Left cardiac atrium (tissue), 4 donors: ENCODE measurements at regions not wholly inside any gene's neighbourhood (a gene's known extent, or its start where the extent isn't known, plus 50 kb on each side); places are given as distances from the start of the nearest gene placed in this dataset.
"Not testable (repeated sequence)": the region's sequence is repeated elsewhere in the genome, so short reads cannot be mapped to it uniquely, and the experiment has no call there.

ENCODE experiments used
- ATAC-seq, 2 donors: fragments of 200-7000 bp; cut with Tn5 transposase; one replicate each; pipeline ENCODE4 v1.9.1; 2020; ENCODE audit warnings: mild to moderate bottlenecking in 2 of 2, moderate library complexity in 2 of 2
- DNase-seq: peaks from one replicate; pipeline ENCODE4 v3.0.0-alpha.2; 2020
- intact Hi-C, 2 donors: fragments of 100-400 bp; cut with DNase I; formaldehyde crosslinking; loops; one replicate each; pipeline versions ENCODE4 v1.14.1 to v1.15.1; 2022 to 2023
- donor health status: DM: no; HTN: yes; CAD: no.
- donor health status: DM: no; HTN: yes; CAD: no; lungs with severe emphysema.
- donor health status: DM: yes; HTN: yes; CAD: no.
- donor health status: Dilated cardiomyopathy.

GRCh38 chr5:3490957-3491507 is 104.6 kb upstream of the IRX1 start:
- DNase-seq: no peak
- ATAC-seq: no peak
- intact Hi-C loops: no loop called here

GRCh38 chr5:3489239-3489843 is 106.3 kb upstream of the IRX1 start:
- DNase-seq (no peak), ATAC-seq (no peak)
- intact Hi-C loops: no loop called here

- ATAC-seq (no peak), DNase-seq (no peak)
- intact Hi-C loops: no loop called here
Observed at GRCh38 chr5:3484836-3485235, 110.8 kb upstream of the IRX1 start.

- intact Hi-C loops: no loop called here
- ATAC-seq (no peak), DNase-seq (no peak)
Observed at GRCh38 chr5:3481175-3481574, 114.5 kb upstream of the IRX1 start.

GRCh38 chr5:3475674-3476073 is 120.0 kb upstream of the IRX1 start:
- ATAC-seq: no peak

GRCh38 chr5:3466392-3466791 is 129.2 kb upstream of the IRX1 start:
- intact Hi-C loops: no loop called here
- DNase-seq (no peak), ATAC-seq (no peak)

More at GRCh38 chr5:3475674-3476073, 120.0 kb upstream of the IRX1 start:
- intact Hi-C loops: no loop called here
- DNase-seq: no peak

- ATAC-seq: no peak
Observed at GRCh38 chr5:3460416-3460815, 135.2 kb upstream of the IRX1 start.

GRCh38 chr5:3456121-3456681 is 139.4 kb upstream of the IRX1 start:
- DNase-seq: no peak

More at GRCh38 chr5:3460416-3460815, 135.2 kb upstream of the IRX1 start:
- intact Hi-C loops: no loop called here
- no peak for DNase-seq

GRCh38 chr5:3454028-3454427 is 141.6 kb upstream of the IRX1 start:
- DNase-seq, intact Hi-C loops, ATAC-seq: not testable (repeated sequence)

More at GRCh38 chr5:3456121-3456681, 139.4 kb upstream of the IRX1 start:
- no peak for ATAC-seq
- intact Hi-C loops: no loop called here

GRCh38 chr5:3452622-3453021 is 143.0 kb upstream of the IRX1 start:
- no peak for DNase-seq
- ATAC-seq: no peak
- intact Hi-C loops: no loop called here

GRCh38 chr5:3451961-3452360 is 143.7 kb upstream of the IRX1 start:
- DNase-seq (no peak), ATAC-seq (no peak)
- intact Hi-C loops: no loop called here

- intact Hi-C loops: no loop called here
- DNase-seq (no peak), ATAC-seq (no peak)
Observed at GRCh38 chr5:3449481-3449880, 146.2 kb upstream of the IRX1 start.

GRCh38 chr5:3446410-3446809 is 149.2 kb upstream of the IRX1 start:
- no peak for ATAC-seq
- DNase-seq: no peak
- intact Hi-C loops: no loop called here

- ATAC-seq, intact Hi-C loops, DNase-seq: not testable (repeated sequence)
Observed at GRCh38 chr5:3445517-3445916, 150.1 kb upstream of the IRX1 start.

- ATAC-seq (no peak), DNase-seq (no peak)
- intact Hi-C loops: no loop called here
Observed at GRCh38 chr5:3432135-3432534, 163.5 kb upstream of the IRX1 start.

- DNase-seq (no peak), ATAC-seq (no peak)
- intact Hi-C loops: no loop called here
Observed at GRCh38 chr5:3430691-3431090, 164.9 kb upstream of the IRX1 start.

- intact Hi-C loops: no loop called here
- DNase-seq: no peak
- no peak for ATAC-seq
Observed at GRCh38 chr5:3429962-3430361, 165.7 kb upstream of the IRX1 start.

GRCh38 chr5:3428334-3428733 is 167.3 kb upstream of the IRX1 start:
- ATAC-seq (no peak), DNase-seq (no peak)
- intact Hi-C loops: no loop called here

- no peak for DNase-seq
- ATAC-seq: no peak
- intact Hi-C loops: no loop called here
Observed at GRCh38 chr5:3424946-3425345, 170.7 kb upstream of the IRX1 start.

GRCh38 chr5:3417376-3417943 is 178.2 kb upstream of the IRX1 start:
- ATAC-seq: no peak
- intact Hi-C loops: no loop called here
- DNase-seq: no peak

- ATAC-seq (no peak), DNase-seq (no peak)
- intact Hi-C loops: no loop called here
Observed at GRCh38 chr5:3414371-3414770, 181.3 kb upstream of the IRX1 start.
